Thyroid gland (tissue), 4 donors: ENCODE measurements at regions not wholly inside any gene's neighbourhood (a gene's known extent, or its start where the extent isn't known, plus 50 kb on each side); places are given as distances from the start of the nearest gene placed in this dataset.
"Not testable (repeated sequence)": the region's sequence is repeated elsewhere in the genome, so short reads cannot be mapped to it uniquely, and the experiment has no call there.

Experiments used
- DNase-seq, 2 donors: peaks; one replicate each; pipeline ENCODE4 v3.0.0-alpha.2; 2019
- H3K27ac ChIP-seq, 3 donors: fragments of 200-600 bp; sonication (generic); 1 replicate in 2 of 3; 2 replicates in 1 of 3; pipeline ENCODE4 v1.5.1; 2016 to 2019; ENCODE audit warnings: mild to moderate bottlenecking in 1 of 3, moderate library complexity in 1 of 3
- H3K27me3 ChIP-seq: fragments of 200-600 bp; sonication (generic); one replicate; pipeline ENCODE4 v1.5.1; 2019
- H3K36me3 ChIP-seq, 2 donors: fragments of 200-600 bp; sonication (generic); one replicate each; pipeline ENCODE4 v1.5.1; 2016 to 2019
- H3K4me1 ChIP-seq, 2 donors: fragments of 200-600 bp; sonication (generic); one replicate each; pipeline ENCODE4 v1.5.1; 2017 to 2019
- H3K4me3 ChIP-seq, 3 donors: fragments of 200-600 bp; sonication (generic); replicated peaks in 1 of 3; 1 replicate in 2 of 3; 2 replicates in 1 of 3; pipeline ENCODE4 v1.5.1; 2016; ENCODE audit warnings: mild to moderate bottlenecking in 1 of 3
- H3K9me3 ChIP-seq: fragments of 200-600 bp; sonication (generic); one replicate; pipeline ENCODE4 v1.5.1; 2017
- POLR2A ChIP-seq, 2 donors: fragments of 450-650 bp; IDR thresholded peaks; one replicate each; pipeline ENCODE4 v1.6.1; 2017; ENCODE audit warnings: antibody characterized with exemption in 2 of 2, mild to moderate bottlenecking in 2 of 2, moderate library complexity in 1 of 2
- WGBS, 2 donors: methylation state at CpG; one replicate each; pipeline ENCODE4 v1.1.5; 2017; 5-methylcytosine and 5-hydroxymethylcytosine counted together
- intact Hi-C: fragments of 100-400 bp; cut with DNase I; formaldehyde crosslinking; loops from one replicate; pipeline ENCODE4 v1.15.1; 2023
- TF ChIP-seq, protein P1 (sequence below), 6 experiments: fragments of 200-600 bp in 3 of 6; fragments of 450-650 bp in 3 of 6; sonication (generic) in 3 of 6; IDR thresholded peaks; one replicate each; pipeline ENCODE4 v1.5.1; 2016 to 2019; ENCODE audit warnings: antibody characterized with exemption in 6 of 6, mild to moderate bottlenecking in 2 of 6, inconsistent platforms in 1 of 6, moderate library complexity in 1 of 6

- Histone ChIP-seq H3K9me3 (no peaks in the 10 kb centered on the region), H3K36me3 (no peaks in the 10 kb centered on the region), H3K4me1 (no peaks in the 10 kb centered on the region), H3K4me3 (no peak overlapping the region), H3K27ac (no peak overlapping the region), H3K27me3 (no peaks in the 10 kb centered on the region)
- intact Hi-C loops = no loop called here
- DNase-seq = no peak
- WGBS, 2 donors = 93 to 96% methylated on average over 3 of the region's 3 CpGs
- TF ChIP-seq, protein P1, sequence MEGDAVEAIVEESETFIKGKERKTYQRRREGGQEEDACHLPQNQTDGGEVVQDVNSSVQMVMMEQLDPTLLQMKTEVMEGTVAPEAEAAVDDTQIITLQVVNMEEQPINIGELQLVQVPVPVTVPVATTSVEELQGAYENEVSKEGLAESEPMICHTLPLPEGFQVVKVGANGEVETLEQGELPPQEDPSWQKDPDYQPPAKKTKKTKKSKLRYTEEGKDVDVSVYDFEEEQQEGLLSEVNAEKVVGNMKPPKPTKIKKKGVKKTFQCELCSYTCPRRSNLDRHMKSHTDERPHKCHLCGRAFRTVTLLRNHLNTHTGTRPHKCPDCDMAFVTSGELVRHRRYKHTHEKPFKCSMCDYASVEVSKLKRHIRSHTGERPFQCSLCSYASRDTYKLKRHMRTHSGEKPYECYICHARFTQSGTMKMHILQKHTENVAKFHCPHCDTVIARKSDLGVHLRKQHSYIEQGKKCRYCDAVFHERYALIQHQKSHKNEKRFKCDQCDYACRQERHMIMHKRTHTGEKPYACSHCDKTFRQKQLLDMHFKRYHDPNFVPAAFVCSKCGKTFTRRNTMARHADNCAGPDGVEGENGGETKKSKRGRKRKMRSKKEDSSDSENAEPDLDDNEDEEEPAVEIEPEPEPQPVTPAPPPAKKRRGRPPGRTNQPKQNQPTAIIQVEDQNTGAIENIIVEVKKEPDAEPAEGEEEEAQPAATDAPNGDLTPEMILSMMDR (IDR thresholded peaks at IDR 0.05) = no peak
- TF ChIP-seq POLR2A (IDR thresholded peaks at IDR 0.05) = no peak
These were observed 140.9 kb upstream of the KCNJ15 start for GRCh38 chr21:38115870-38116269.

GRCh38 chr21:38119793-38120192 is 137.0 kb upstream of the KCNJ15 start:
- H3K4me3 ChIP-seq = no peak overlapping the region
- H3K4me1 ChIP-seq = no peaks in the 10 kb centered on the region
- DNase-seq = no peak
- intact Hi-C loops = loop anchor here (10.0 kb wide), 1 partner anchor 405 kb away; no protein-coding TSS in a partner anchor
- no peaks in the 10 kb centered on the region for H3K27me3 ChIP-seq
- TF ChIP-seq, protein P1 (IDR thresholded peaks at IDR 0.05) = no peak
- TF ChIP-seq POLR2A (IDR thresholded peaks at IDR 0.05) = no peak
- H3K36me3 ChIP-seq = no peaks in the 10 kb centered on the region
- 91 to 93% methylated on average over 4 of the region's 4 CpGs for WGBS, 2 donors
- no peaks in the 10 kb centered on the region for H3K9me3 ChIP-seq
- no peak overlapping the region for H3K27ac ChIP-seq

DNA sequence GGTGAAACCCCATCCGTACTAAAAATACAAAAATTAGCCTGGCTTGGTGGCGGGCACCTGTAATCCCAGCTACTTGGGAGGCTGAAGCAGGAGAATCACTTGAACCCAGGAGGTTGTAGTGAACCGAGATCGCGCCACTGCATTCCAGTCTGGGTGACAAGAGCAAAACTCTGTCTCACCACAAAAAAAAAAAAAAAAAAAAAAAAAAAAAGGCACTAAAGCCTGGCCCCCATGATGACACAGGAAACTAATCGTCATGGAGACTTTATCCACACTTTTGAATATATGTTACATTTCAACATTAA is 136.2 kb upstream of the KCNJ15 start:
- not testable (repeated sequence) for H3K27me3 ChIP-seq, H3K4me3 ChIP-seq, DNase-seq, H3K36me3 ChIP-seq, H3K27ac ChIP-seq, H3K9me3 ChIP-seq, H3K4me1 ChIP-seq
- WGBS, 2 donors = 91 to 93% methylated on average over 6 of the region's 6 CpGs
- intact Hi-C loops = loop anchor here (10.0 kb wide), 1 partner anchor 406 kb away; no protein-coding TSS in a partner anchor

GRCh38 chr21:38120984-38121855 is 135.6 kb upstream of the KCNJ15 start:
- Histone ChIP-seq H3K9me3 (no peaks in the 10 kb centered on the region), H3K27me3 (no peaks in the 10 kb centered on the region), H3K4me1 (no peaks in the 10 kb centered on the region), H3K27ac (no peak overlapping the region), H3K36me3 (no peaks in the 10 kb centered on the region), H3K4me3 (no peak overlapping the region)
- WGBS, 2 donors = 88 to 89% methylated on average over 32 of the region's 32 CpGs
- DNase-seq = no peak
- intact Hi-C loops = loop anchor here (10.0 kb wide), 1 partner anchor 406 kb away; no protein-coding TSS in a partner anchor
- TF ChIP-seq, protein P1 (IDR thresholded peaks at IDR 0.05) = no peak
- TF ChIP-seq POLR2A (IDR thresholded peaks at IDR 0.05) = no peak

- H3K9me3 ChIP-seq = no peaks in the 10 kb centered on the region
- no peaks in the 10 kb centered on the region for H3K27me3 ChIP-seq
- H3K36me3 ChIP-seq = no peaks in the 10 kb centered on the region
- H3K27ac ChIP-seq = no peak overlapping the region
- H3K4me1 ChIP-seq = no peaks in the 10 kb centered on the region
- 85 to 88% methylated on average over 7 of the region's 7 CpGs for WGBS, 2 donors
- H3K4me3 ChIP-seq = no peak overlapping the region
- TF ChIP-seq, protein P1 (IDR thresholded peaks at IDR 0.05) = no peak
- no peak for TF ChIP-seq POLR2A (IDR thresholded peaks at IDR 0.05)
- no peak for DNase-seq
- intact Hi-C loops = loop anchor here (10.0 kb wide), 1 partner anchor 407 kb away; no protein-coding TSS in a partner anchor
These were observed 134.7 kb upstream of the KCNJ15 start for GRCh38 chr21:38121888-38122720.
